Pancreas (tissue), 10 donors: ENCODE measurements at regions not wholly inside any gene's neighbourhood (a gene's known extent, or its start where the extent isn't known, plus 50 kb on each side); places are given as distances from the start of the nearest gene placed in this dataset.

ENCODE experiments used
- ATAC-seq, 4 donors: fragments of 200-7000 bp; cut with Tn5 transposase; one replicate each; pipeline versions ENCODE4 v1.8.0 to v1.9.1; 2020; ENCODE audit warnings: mild to moderate bottlenecking in 4 of 4, moderate library complexity in 4 of 4
- DNase-seq, 6 donors: peaks; one replicate each; pipeline ENCODE4 v3.0.0-alpha.2; 2020
- FAIRE-seq: peaks from 2 replicates; lab custom pipeline; 2012; peaks lifted over from hg19 to GRCh38; lab: Jason Lieb, UNC
- H3K27ac ChIP-seq, 4 donors: fragments of 200-600 bp; sonication (generic); 1 replicate in 3 of 4; 2 replicates in 1 of 4; pipeline versions ENCODE4 v1.5.0 to v1.8.0; 2020
- H3K27me3 ChIP-seq, 4 donors: fragments of 200-600 bp; one replicate each; pipeline ENCODE4 v1.8.0; 2021
- H3K36me3 ChIP-seq, 3 donors: fragments of 200-600 bp; sonication (generic) in 1 of 3; one replicate each; pipeline versions ENCODE4 v1.5.0 to v1.8.0; 2020 to 2021
- H3K4me1 ChIP-seq, 3 donors: fragments of 200-600 bp; one replicate each; pipeline ENCODE4 v1.8.0; 2021
- H3K4me3 ChIP-seq, 4 donors: fragments of 200-600 bp; sonication (generic) in 2 of 4; one replicate each; pipeline versions ENCODE4 v1.5.0 to v1.8.0; 2020 to 2021
- H3K9me3 ChIP-seq, 4 donors: fragments of 200-600 bp; one replicate each; pipeline ENCODE4 v1.8.0; 2021
- CTCF ChIP-seq, 4 donors: fragments of 200-600 bp; sonication (generic) in 3 of 4; IDR thresholded peaks; one replicate each; pipeline versions ENCODE4 v1.5.0 to v1.8.0; 2021; ENCODE audit warnings: antibody characterized with exemption in 4 of 4
- WGBS, 2 donors: extraction: QIAGEN DNeasy Blood & Tissue Kit; methylation state at CpG; one replicate each; pipeline ENCODE4 v1.1.7; 2013; 5-methylcytosine and 5-hydroxymethylcytosine counted together
- intact Hi-C, 3 donors: fragments of 100-400 bp; cut with DNase I; formaldehyde crosslinking; loops; one replicate each; pipeline versions ENCODE4 v1.11.1 to v1.14.2; 2022
- donor health status: healthy with polysubstance abuse.
- donor health status: DM: no; HTN: no; CAD: no; lungs with moderate emphysema.
- donor health status: DM: no; HTN: no; CAD: no.
- donor health status: control.
- donor health status: control.
- donor health status: Bipolar disorder and iron deficiency.
- donor health status: DM: yes; HTN: yes; CAD: no.
- donor health status: DM: no; HTN: no; CAD: no.
- donor health status: DM: no; HTN: no; CAD: no.
- donor health status: DM: yes; HTN: yes; CAD: no.

GRCh38 chr2:57965961-57966360 lies 80.6 kb upstream of the VRK2 start:
- no peak for TF ChIP-seq CTCF (IDR thresholded peaks at IDR 0.05)
- no peak for ATAC-seq
- WGBS, 2 donors: 100% methylated on average over 1 of the region's 1 CpG
- DNase-seq: no peak
- Histone ChIP-seq H3K4me3 (no peak overlapping the region), H3K9me3 (no peaks in the 10 kb centered on the region), H3K27me3 (no peaks in the 10 kb centered on the region), H3K4me1 (no peaks in the 10 kb centered on the region), H3K27ac (no peak overlapping the region), H3K36me3 (no peaks in the 10 kb centered on the region)
- no peak for FAIRE-seq
- intact Hi-C loops: no loop called here

GRCh38 chr2:57973621-57974186 lies 72.9 kb upstream of the VRK2 start:
- H3K9me3 ChIP-seq: peaks cover 0 to 2% (median 0%) of the 10 kb centered on the region in 4 donors
- intact Hi-C loops: no loop called here
- no peak for DNase-seq
- H3K27ac ChIP-seq: no peak overlapping the region
- no peaks in the 10 kb centered on the region for H3K27me3 ChIP-seq
- no peak for ATAC-seq
- 88 to 96% methylated on average over 2 of the region's 2 CpGs for WGBS, 2 donors
- H3K4me3 ChIP-seq: no peak overlapping the region
- no peaks in the 10 kb centered on the region for H3K36me3 ChIP-seq
- FAIRE-seq: no peak
- TF ChIP-seq CTCF (IDR thresholded peaks at IDR 0.05): no peak
- H3K4me1 ChIP-seq: no peaks in the 10 kb centered on the region

GRCh38 chr2:57979158-57979557 lies 67.4 kb upstream of the VRK2 start:
- H3K4me1 ChIP-seq: no peaks in the 10 kb centered on the region
- no peak for ATAC-seq
- no peaks in the 10 kb centered on the region for H3K27me3 ChIP-seq
- no peak overlapping the region for H3K27ac ChIP-seq
- FAIRE-seq: no peak
- no peak for TF ChIP-seq CTCF (IDR thresholded peaks at IDR 0.05)
- H3K4me3 ChIP-seq: no peak overlapping the region
- H3K9me3 ChIP-seq: peaks cover 0 to 2% (median 0%) of the 10 kb centered on the region in 4 donors
- intact Hi-C loops: no loop called here
- WGBS, 2 donors: 84 to 93% methylated on average over 4 of the region's 4 CpGs
- no peak for DNase-seq
- H3K36me3 ChIP-seq: no peaks in the 10 kb centered on the region

GRCh38 chr2:57981083-57981768 lies 65.4 kb upstream of the VRK2 start:
- no peak for DNase-seq
- H3K4me3 ChIP-seq: no peak overlapping the region
- no peak for ATAC-seq
- FAIRE-seq: no peak
- 68 to 90% methylated on average over 1 of the region's 1 CpG for WGBS, 2 donors
- no peaks in the 10 kb centered on the region for H3K4me1 ChIP-seq
- H3K9me3 ChIP-seq: no peaks in the 10 kb centered on the region
- no peaks in the 10 kb centered on the region for H3K36me3 ChIP-seq
- no peak for TF ChIP-seq CTCF (IDR thresholded peaks at IDR 0.05)
- H3K27ac ChIP-seq: no peak overlapping the region
- intact Hi-C loops: no loop called here
- H3K27me3 ChIP-seq: no peaks in the 10 kb centered on the region
